Neural cell (in vitro differentiated cells): ENCODE measurements at regions not wholly inside any gene's neighbourhood (a gene's known extent, or its start where the extent isn't known, plus 50 kb on each side); places are given as distances from the start of the nearest gene placed in this dataset.

Experiments
- H2AFZ ChIP-seq: fragments of 200-600, 300-800 bp; sonication (generic), shearing (Covaris generic); 2 replicates; pipeline ENCODE4 v1.6.0; 2014; ENCODE audit warnings: low read depth, mild to moderate bottlenecking, antibody characterized with exemption, low read length, moderate library complexity
- H3F3A ChIP-seq: fragments of 200-600 bp; shearing (Covaris generic); 2 replicates; pipeline ENCODE4 v1.6.1; 2016; ENCODE audit warnings: mild to moderate bottlenecking, moderate library complexity, mixed read lengths, antibody characterized with exemption, low read length; ENCODE audit not compliant: insufficient read depth, poor library complexity, severe bottlenecking
- H3K27ac ChIP-seq: fragments of 200-600, 300-800 bp; sonication (generic), shearing (Covaris generic); 2 replicates; pipeline ENCODE4 v1.5.1; 2014; ENCODE audit warnings: mild to moderate bottlenecking, low read length, moderate library complexity
- H3K27me3 ChIP-seq: fragments of 300-800, 200-600 bp; sonication (generic), shearing (Covaris generic); 2 replicates; pipeline ENCODE4 v1.6.0; 2014; ENCODE audit warnings: mild to moderate bottlenecking, low read depth, low read length, moderate library complexity; ENCODE audit not compliant: insufficient read depth
- H3K36me3 ChIP-seq: fragments of 300-800, 200-600 bp; sonication (generic), shearing (Covaris generic); 2 replicates; pipeline ENCODE4 v1.5.1; 2014; ENCODE audit warnings: mild to moderate bottlenecking, antibody characterized with exemption, low read length, moderate library complexity; ENCODE audit not compliant: insufficient read depth
- H3K4me2 ChIP-seq: fragments of 300-800, 200-600 bp; sonication (generic), shearing (Covaris generic); 2 replicates; pipeline ENCODE4 v1.6.0; 2014; ENCODE audit warnings: mild to moderate bottlenecking, low read length
- H3K4me3 ChIP-seq: fragments of 300-800, 200-600 bp; sonication (generic), shearing (Covaris generic); 2 replicates; pipeline ENCODE4 v1.5.1; 2014; ENCODE audit warnings: mild to moderate bottlenecking, low read length, moderate library complexity
- H3K79me2 ChIP-seq: fragments of 200-600 bp; shearing (Covaris generic); replicated peaks from 2 replicates; pipeline ENCODE4 v1.6.0; 2014; ENCODE audit warnings: mild to moderate bottlenecking, low read length, moderate library complexity; ENCODE audit not compliant: insufficient read depth
- H3K9ac ChIP-seq: fragments of 300-800, 200-600 bp; sonication (generic), shearing (Covaris generic); 2 replicates; pipeline ENCODE4 v1.6.1; 2016; ENCODE audit warnings: mild to moderate bottlenecking, low read length, mixed read lengths
- H3K9me2 ChIP-seq: fragments of 200-600 bp; shearing (Covaris generic); 2 replicates; pipeline ENCODE4 v1.6.1; 2016; ENCODE audit warnings: mild to moderate bottlenecking, low read length, mixed read lengths; ENCODE audit not compliant: insufficient read depth
- H3K9me3 ChIP-seq: fragments of 200-600, 300-800 bp; sonication (generic), shearing (Covaris generic); 2 replicates; pipeline ENCODE4 v1.6.1; 2016; ENCODE audit warnings: mild to moderate bottlenecking, mixed run types, low read length, moderate library complexity, mixed read lengths
- H4K20me1 ChIP-seq: fragments of 200-600 bp; shearing (Covaris generic); 2 replicates; pipeline ENCODE4 v1.6.1; 2016; ENCODE audit warnings: mild to moderate bottlenecking, mixed run types; ENCODE audit not compliant: insufficient read depth
- EP300 ChIP-seq: fragments of 450-650 bp; conservative IDR thresholded peaks from 2 replicates; pipeline ENCODE4 v1.6.1; 2014; ENCODE audit warnings: antibody characterized with exemption, mild to moderate bottlenecking, moderate library complexity; ENCODE audit not compliant: poor library complexity, severe bottlenecking
- EZH2 ChIP-seq: fragments of 200-600, 300-800 bp; shearing (Covaris generic), sonication (generic); IDR thresholded peaks from 2 replicates; pipeline ENCODE4 v1.6.1; 2014; ENCODE audit warnings: antibody characterized with exemption, low read length, borderline replicate concordance, mild to moderate bottlenecking; ENCODE audit not compliant: insufficient read depth, poor library complexity, severe bottlenecking
- MXI1 ChIP-seq: fragments of 450-650 bp; conservative IDR thresholded peaks from 2 replicates; pipeline ENCODE4 v1.6.1; 2014; ENCODE audit warnings: antibody characterized with exemption, mild to moderate bottlenecking; ENCODE audit not compliant: poor library complexity, severe bottlenecking
- POLR2AphosphoS5 ChIP-seq: IDR thresholded peaks from 2 replicates; pipeline ENCODE4 v1.6.1; 2012
- RAD21 ChIP-seq: fragments of 450-650 bp; conservative IDR thresholded peaks from 2 replicates; pipeline ENCODE4 v1.6.1; 2014; ENCODE audit warnings: antibody characterized with exemption, mild to moderate bottlenecking, moderate library complexity
- REST ChIP-seq: IDR thresholded peaks from 2 replicates; pipeline ENCODE4 v1.6.1; 2012; ENCODE audit warnings: borderline replicate concordance
- SMC3 ChIP-seq: fragments of 450-650 bp; conservative IDR thresholded peaks from 2 replicates; pipeline ENCODE4 v1.6.1; 2014; ENCODE audit warnings: antibody characterized with exemption, mild to moderate bottlenecking, moderate library complexity; ENCODE audit not compliant: poor library complexity
- TAF1 ChIP-seq: IDR thresholded peaks from 2 replicates; pipeline ENCODE4 v1.6.1; 2012; ENCODE audit warnings: low read depth
- TF ChIP-seq, protein P1 (sequence below): fragments of 450-650 bp; IDR thresholded peaks from 2 replicates; pipeline ENCODE4 v1.5.1; 2014; ENCODE audit warnings: antibody characterized with exemption, mild to moderate bottlenecking, moderate library complexity; ENCODE audit not compliant: poor library complexity, severe bottlenecking

DNA sequence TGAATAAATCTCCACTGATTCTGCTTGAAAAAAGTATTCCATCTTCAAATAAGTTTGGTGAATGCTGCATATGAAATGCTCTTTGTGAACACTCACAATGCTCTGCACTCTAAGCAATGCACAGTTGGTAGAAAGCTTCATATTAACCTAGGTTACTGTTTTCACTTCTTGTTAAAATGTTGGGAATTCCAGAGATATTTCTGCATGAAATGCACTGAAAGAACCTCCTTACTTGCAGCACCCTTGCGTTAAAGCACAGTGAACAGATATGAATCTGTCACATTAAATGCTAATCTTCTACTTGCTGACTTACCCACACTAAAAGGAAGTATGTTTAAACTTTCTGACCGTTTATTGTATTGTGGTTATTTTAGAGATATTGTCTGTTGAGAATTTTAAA lies 584.1 kb upstream of the NUDT12 start:
- Histone ChIP-seq H2AFZ (no peak overlapping the region), H3K27me3 (no peaks in the 10 kb centered on the region), H3K4me3 (no peak overlapping the region), H3K4me2 (peak overlapping the region; percentile 2), H3K9me2 (no peaks in the 10 kb centered on the region), H3K9ac (no peak overlapping the region), H4K20me1 (no peaks in the 10 kb centered on the region), H3K79me2 (no peaks in the 10 kb centered on the region), H3K9me3 (no peaks in the 10 kb centered on the region), H3F3A (peaks cover 5% of the 10 kb centered on the region), H3K36me3 (no peaks in the 10 kb centered on the region), H3K27ac (no peak overlapping the region)
- TF ChIP-seq EP300 (no peak), REST (no peak), TAF1 (no peak), POLR2AphosphoS5 (no peak), EZH2 (no peak), MXI1 (no peak), SMC3 (no peak), RAD21 (no peak)
- TF ChIP-seq, protein P1, sequence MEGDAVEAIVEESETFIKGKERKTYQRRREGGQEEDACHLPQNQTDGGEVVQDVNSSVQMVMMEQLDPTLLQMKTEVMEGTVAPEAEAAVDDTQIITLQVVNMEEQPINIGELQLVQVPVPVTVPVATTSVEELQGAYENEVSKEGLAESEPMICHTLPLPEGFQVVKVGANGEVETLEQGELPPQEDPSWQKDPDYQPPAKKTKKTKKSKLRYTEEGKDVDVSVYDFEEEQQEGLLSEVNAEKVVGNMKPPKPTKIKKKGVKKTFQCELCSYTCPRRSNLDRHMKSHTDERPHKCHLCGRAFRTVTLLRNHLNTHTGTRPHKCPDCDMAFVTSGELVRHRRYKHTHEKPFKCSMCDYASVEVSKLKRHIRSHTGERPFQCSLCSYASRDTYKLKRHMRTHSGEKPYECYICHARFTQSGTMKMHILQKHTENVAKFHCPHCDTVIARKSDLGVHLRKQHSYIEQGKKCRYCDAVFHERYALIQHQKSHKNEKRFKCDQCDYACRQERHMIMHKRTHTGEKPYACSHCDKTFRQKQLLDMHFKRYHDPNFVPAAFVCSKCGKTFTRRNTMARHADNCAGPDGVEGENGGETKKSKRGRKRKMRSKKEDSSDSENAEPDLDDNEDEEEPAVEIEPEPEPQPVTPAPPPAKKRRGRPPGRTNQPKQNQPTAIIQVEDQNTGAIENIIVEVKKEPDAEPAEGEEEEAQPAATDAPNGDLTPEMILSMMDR, result no peak

- Histone ChIP-seq H3K9me2 (no peaks in the 10 kb centered on the region), H3K27me3 (no peaks in the 10 kb centered on the region), H3K4me3 (no peak overlapping the region), H3F3A (no peaks in the 10 kb centered on the region), H4K20me1 (no peaks in the 10 kb centered on the region), H3K4me2 (no peak overlapping the region), H3K9me3 (no peaks in the 10 kb centered on the region), H3K27ac (no peak overlapping the region), H3K9ac (no peak overlapping the region), H3K36me3 (no peaks in the 10 kb centered on the region), H2AFZ (no peak overlapping the region), H3K79me2 (no peaks in the 10 kb centered on the region)
- no peak for TF ChIP-seq TAF1
- no peak for TF ChIP-seq RAD21
- TF ChIP-seq, protein P1, result no peak
- TF ChIP-seq POLR2AphosphoS5, result no peak
- TF ChIP-seq EZH2, result no peak
- TF ChIP-seq SMC3, result no peak
- no peak for TF ChIP-seq REST
- TF ChIP-seq MXI1, result no peak
- TF ChIP-seq EP300, result no peak
These were observed 577.3 kb upstream of the NUDT12 start for GRCh38 chr5:104139840-104140239.
